Retinal pigment epithelial cell (primary cell): ENCODE measurements at regions not wholly inside any gene's neighbourhood (a gene's known extent, or its start where the extent isn't known, plus 50 kb on each side); places are given as distances from the start of the nearest gene placed in this dataset.

Experiments used
- DNase-seq: peaks from one replicate; pipeline ENCODE4 v3.0.0-alpha.2; 2010; ENCODE audit warnings: low read depth
- H3K4me3 ChIP-seq: 2 replicates; pipeline ENCODE4 v1.5.1; 2011; ENCODE audit warnings: mild to moderate bottlenecking, low read length, control low read depth, moderate library complexity
- CTCF ChIP-seq: conservative IDR thresholded peaks from 2 replicates; pipeline ENCODE4 v1.5.1; 2011; ENCODE audit warnings: low read depth, low read length, control low read depth, inconsistent platforms

GRCh38 chr18:69143084-69143483 lies 257.6 kb upstream of the DOK6 start:
- no peak for DNase-seq
- no peak overlapping the region for H3K4me3 ChIP-seq
- TF ChIP-seq CTCF = no peak

GRCh38 chr18:69152436-69152835 lies 248.3 kb upstream of the DOK6 start:
- H3K4me3 ChIP-seq = no peak overlapping the region
- DNase-seq = no peak
- no peak for TF ChIP-seq CTCF

DNA sequence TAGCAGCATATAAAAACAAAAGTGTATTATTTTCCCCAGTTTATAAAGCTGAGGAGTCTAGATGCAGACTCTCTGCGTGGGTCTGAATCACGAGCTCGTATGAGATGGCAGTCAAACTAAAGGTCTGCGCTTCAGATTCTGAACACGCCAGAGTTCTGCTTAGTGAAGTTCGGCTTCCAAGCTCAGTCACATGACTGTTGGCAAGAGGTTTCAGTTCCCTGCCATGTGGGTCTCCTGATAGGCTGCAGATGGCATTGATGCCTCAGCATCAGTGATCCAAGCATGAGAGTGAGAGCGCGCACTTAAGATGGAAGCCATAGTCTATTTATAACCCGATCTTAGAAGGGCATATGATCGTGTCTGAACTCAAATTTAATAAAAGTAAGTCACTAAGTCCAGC lies 242.8 kb upstream of the DOK6 start:
- H3K4me3 ChIP-seq = no peak overlapping the region
- no peak for TF ChIP-seq CTCF
- no peak for DNase-seq

DNA sequence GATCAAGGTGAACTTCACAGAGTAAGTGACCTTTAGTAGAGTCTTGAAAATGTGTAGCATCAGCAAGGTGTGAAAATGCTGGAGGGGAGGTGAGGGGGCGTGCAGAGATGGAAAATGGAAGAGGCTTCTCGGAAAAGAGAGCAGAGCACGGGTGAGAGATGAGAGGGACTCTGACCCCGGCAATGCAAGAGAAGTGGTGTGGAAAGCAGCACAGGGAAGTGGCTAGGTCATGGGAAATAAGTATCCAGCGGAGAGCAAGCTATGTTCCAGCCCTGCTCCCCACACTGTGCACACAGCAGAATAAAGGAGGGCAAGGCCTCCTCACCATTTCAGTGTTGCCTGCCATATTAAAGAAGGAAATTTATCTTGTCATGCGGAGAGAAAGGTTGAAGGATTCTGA lies 241.7 kb upstream of the DOK6 start:
- TF ChIP-seq CTCF = no peak
- no peak for DNase-seq
- no peak overlapping the region for H3K4me3 ChIP-seq

DNA sequence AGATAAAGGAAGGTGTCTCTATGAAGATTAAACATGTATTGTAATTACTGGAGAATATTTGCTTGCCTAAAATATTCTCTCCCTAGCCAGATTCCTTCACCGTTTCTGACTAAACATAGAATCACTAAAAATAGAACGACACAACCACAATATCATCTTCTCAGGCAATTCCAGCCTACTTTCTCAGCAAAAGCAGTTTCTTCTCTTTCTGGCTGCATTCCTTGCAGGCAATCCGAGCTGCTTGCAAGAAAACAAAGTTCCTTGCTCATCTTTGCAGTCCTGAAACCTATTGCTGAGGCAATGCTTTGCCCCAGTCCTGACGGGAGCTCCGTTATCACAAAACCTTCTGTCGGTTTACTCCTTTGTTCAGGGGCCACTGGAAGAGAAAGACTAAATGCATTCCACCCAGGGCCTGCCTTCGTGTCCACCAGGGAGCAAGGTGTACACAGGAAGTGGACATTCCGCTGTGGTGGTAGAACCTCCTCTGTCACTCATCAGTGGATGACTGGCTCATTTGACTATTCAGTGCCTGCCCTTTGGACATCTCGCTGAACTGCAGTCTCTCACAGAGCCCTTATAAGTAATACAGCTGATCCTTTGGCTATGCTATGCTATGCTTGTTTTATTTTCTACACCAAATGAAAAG lies 239.2 kb upstream of the DOK6 start:
- no peak for DNase-seq
- no peak overlapping the region for H3K4me3 ChIP-seq
- TF ChIP-seq CTCF = no peak

- no peak overlapping the region for H3K4me3 ChIP-seq
- DNase-seq = no peak
- no peak for TF ChIP-seq CTCF
Observed at GRCh38 chr18:69162649-69163048, 238.0 kb upstream of the DOK6 start.

DNA sequence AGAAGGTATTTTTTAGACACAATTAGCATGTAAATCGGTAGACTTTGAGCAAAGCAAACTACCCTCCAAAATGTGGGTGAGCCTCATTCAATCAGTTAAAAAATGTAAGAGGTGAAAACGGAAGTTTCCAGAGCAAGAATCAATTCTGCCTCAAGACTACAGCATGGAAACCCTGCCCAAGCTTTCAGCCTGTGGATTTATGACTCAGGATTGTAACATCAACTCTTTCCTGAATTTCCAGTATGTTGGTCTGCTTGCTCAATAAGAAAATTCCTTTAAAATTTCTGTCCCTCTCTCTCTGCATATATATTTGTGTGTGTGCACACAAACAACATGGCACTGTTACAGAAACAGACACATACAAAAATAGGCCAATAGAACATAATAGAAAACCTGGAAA lies 228.6 kb upstream of the DOK6 start:
- DNase-seq = no peak
- no peak overlapping the region for H3K4me3 ChIP-seq
- no peak for TF ChIP-seq CTCF
